ENCODE measurements at regions not wholly inside any gene's neighbourhood (a gene's known extent, or its start where the extent isn't known, plus 50 kb on each side); places are given as distances from the start of the nearest gene placed in this dataset.

DNA sequence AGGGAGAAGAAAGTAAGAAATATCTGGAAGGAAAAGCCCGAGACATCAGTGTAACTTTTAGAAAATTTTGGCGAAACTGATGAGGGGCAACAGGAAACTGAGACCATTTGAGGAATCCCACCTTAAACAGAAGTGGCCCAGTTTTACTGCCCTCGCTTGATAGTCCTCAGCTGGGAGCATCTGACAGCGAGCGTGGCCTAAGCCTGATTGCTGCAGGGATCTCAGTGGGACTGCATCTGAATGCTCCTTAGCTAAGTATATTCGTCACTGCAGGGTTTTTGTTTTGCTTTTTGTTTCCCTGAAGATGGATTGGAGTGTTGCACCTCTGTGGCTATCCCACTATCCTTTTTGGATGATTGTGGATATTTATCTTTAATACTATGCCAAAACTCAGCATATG is 262.7 kb upstream of the KLHL1 start:
- TF ChIP-seq, protein P1, sequence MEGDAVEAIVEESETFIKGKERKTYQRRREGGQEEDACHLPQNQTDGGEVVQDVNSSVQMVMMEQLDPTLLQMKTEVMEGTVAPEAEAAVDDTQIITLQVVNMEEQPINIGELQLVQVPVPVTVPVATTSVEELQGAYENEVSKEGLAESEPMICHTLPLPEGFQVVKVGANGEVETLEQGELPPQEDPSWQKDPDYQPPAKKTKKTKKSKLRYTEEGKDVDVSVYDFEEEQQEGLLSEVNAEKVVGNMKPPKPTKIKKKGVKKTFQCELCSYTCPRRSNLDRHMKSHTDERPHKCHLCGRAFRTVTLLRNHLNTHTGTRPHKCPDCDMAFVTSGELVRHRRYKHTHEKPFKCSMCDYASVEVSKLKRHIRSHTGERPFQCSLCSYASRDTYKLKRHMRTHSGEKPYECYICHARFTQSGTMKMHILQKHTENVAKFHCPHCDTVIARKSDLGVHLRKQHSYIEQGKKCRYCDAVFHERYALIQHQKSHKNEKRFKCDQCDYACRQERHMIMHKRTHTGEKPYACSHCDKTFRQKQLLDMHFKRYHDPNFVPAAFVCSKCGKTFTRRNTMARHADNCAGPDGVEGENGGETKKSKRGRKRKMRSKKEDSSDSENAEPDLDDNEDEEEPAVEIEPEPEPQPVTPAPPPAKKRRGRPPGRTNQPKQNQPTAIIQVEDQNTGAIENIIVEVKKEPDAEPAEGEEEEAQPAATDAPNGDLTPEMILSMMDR (IDR thresholded peaks at IDR 0.05), result no peak
- TF ChIP-seq POLR2A (IDR thresholded peaks at IDR 0.05), result no peak

All from tibial nerve (tissue), 3 donors.